HUES6 (cell line): ENCODE measurements at regions not wholly inside any gene's neighbourhood (a gene's known extent, or its start where the extent isn't known, plus 50 kb on each side); places are given as distances from the start of the nearest gene placed in this dataset.

ENCODE experiments used
- H3K27ac ChIP-seq: 2 replicates; pipeline ENCODE4 v1.7.0; 2013; ENCODE audit warnings: low read depth, mild to moderate bottlenecking, low read length, inconsistent platforms
- H3K27me3 ChIP-seq: 2 replicates; pipeline ENCODE4 v1.6.1; 2013; ENCODE audit warnings: low read length; ENCODE audit not compliant: control insufficient read depth, insufficient read depth
- H3K36me3 ChIP-seq: 2 replicates; pipeline ENCODE4 v1.6.1; 2013; ENCODE audit warnings: low read length; ENCODE audit not compliant: control insufficient read depth, insufficient read depth
- H3K4me1 ChIP-seq: 2 replicates; pipeline ENCODE4 v1.6.1; 2013; ENCODE audit warnings: low read length; ENCODE audit not compliant: control insufficient read depth, insufficient read depth
- H3K4me3 ChIP-seq: 2 replicates; pipeline ENCODE4 v1.5.1; 2013; ENCODE audit warnings: low read depth, low read length
- H3K9ac ChIP-seq: one replicate; pipeline ENCODE4 v1.6.1; 2013; ENCODE audit warnings: mild to moderate bottlenecking, low read length
- H3K9me3 ChIP-seq: 2 replicates; pipeline ENCODE4 v1.6.1; 2013; ENCODE audit warnings: low read depth, low read length; ENCODE audit not compliant: control insufficient read depth, insufficient read depth

- H3K27ac ChIP-seq = no peak overlapping the region
- peaks cover 30% of the 10 kb centered on the region for H3K4me1 ChIP-seq
- H3K36me3 ChIP-seq = no peaks in the 10 kb centered on the region
- H3K4me3 ChIP-seq = no peak overlapping the region
- H3K27me3 ChIP-seq = no peaks in the 10 kb centered on the region
- no peaks in the 10 kb centered on the region for H3K9me3 ChIP-seq
- H3K9ac ChIP-seq = no peak overlapping the region
Measured at GRCh38 chr15:67010898-67011616, 54.3 kb upstream of the SMAD3 start.

GRCh38 chr15:67011617-67012005 is 53.8 kb upstream of the SMAD3 start:
- Histone ChIP-seq H3K27me3 (no peaks in the 10 kb centered on the region), H3K4me3 (no peak overlapping the region), H3K4me1 (peaks cover 30% of the 10 kb centered on the region), H3K27ac (no peak overlapping the region), H3K9ac (no peak overlapping the region), H3K36me3 (no peaks in the 10 kb centered on the region), H3K9me3 (no peaks in the 10 kb centered on the region)

- Histone ChIP-seq H3K9ac (no peak overlapping the region), H3K27ac (no peak overlapping the region), H3K36me3 (no peaks in the 10 kb centered on the region), H3K4me3 (no peak overlapping the region), H3K9me3 (no peaks in the 10 kb centered on the region), H3K27me3 (no peaks in the 10 kb centered on the region), H3K4me1 (peaks cover 30% of the 10 kb centered on the region)
Measured at GRCh38 chr15:67013696-67014095, 51.7 kb upstream of the SMAD3 start.
